ENCODE measurements at regions not wholly inside any gene's neighbourhood (a gene's known extent, or its start where the extent isn't known, plus 50 kb on each side); places are given as distances from the start of the nearest gene placed in this dataset.
"Not testable (repeated sequence)": the region's sequence is repeated elsewhere in the genome, so short reads cannot be mapped to it uniquely, and the experiment has no call there.

DNA sequence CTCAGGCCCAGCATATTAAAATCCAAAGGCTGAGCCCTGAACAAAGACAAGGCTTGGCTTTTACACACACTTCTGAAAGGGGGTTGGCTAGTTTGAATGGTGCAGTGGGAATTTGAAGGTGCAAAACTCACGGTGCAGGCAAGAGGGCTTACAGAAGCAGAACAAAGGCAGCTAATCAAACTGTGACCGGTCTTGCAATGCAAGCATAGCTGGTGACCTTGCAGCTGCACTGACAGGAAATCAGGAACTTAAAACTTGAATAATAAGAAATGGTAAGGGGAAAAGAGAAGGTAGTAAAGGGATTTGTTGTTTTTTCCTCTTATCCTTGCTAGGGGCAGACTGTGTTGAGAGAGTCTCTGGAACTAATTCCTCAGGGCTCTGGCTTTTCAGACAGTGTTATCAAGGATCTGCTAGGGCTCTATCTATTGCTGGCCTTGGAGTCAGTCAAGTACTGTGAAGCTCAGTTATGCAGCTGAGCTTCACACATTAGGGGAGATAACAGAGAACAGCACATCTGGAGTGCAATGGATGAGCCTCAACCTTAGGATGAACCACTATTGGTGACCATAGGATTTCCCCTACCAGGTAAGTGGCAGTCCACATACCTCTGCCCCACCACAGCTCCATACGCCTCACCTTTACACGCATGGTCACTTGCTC, 97.6 kb downstream of the PPIAL4G start:
- DNase-seq, result no peak

- no peak for DNase-seq
These were observed 99.1 kb downstream of the PPIAL4G start for GRCh38 chr1:148383966-148384365.

DNA sequence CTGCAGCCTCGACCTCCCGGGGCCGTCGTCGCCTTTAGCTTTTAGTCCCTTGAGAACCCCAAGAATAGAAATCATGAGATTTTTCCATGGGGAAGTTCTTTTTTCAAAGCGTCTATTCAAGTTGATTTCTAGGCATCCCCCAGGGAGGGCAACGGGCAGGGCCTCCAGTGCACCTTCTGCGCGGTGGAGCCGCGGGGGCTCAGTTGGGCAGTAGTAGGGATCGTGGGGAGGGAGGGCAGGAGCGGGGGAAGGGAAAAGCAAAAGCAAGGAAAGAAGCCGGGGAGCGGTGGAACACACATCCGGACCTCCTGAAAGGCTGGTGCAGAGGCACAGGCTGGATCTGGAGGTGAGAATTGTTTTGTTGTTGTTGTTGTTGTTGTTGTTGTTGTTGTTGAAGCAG, 103.4 kb downstream of the PPIAL4G start:
- no peak for DNase-seq

DNA sequence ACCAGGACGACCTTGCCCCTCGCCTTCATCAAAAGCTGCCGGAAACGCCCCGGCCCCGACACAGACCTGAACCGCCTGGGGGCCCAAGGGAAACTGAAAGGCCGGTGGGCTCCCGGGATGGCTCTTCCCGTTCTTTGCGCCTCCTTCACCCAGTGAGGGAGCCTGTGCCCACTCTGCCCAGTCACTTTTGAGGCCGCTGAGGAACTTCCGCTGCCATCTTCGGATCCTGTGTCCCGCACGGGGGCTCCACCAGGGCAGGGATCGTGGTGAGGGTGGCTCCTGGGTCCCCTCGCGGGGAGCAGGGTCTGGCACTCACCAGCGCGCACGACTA, 104.0 kb downstream of the PPIAL4G start:
- DNase-seq, result no peak

DNA sequence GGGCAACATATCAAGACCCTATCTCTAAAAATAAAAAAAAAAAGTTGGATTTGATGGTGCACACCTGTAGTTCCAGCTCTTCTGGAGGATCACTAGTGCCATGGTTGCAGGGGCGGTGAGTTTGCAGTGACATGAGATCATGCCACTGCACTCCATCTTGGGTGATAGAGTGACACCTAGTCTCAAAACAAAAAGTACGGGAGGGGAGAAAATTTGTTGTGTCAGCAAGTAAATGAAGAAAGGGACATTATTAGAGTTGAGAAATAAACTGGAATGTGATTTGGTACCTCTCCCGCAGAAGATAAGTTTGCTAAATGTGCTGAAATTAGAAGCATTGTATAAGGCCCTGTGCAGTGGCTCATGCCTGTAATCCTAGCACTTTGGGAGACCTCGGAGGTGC, 105.1 kb downstream of the PPIAL4G start:
- DNase-seq, result peak; percentile 1

DNA sequence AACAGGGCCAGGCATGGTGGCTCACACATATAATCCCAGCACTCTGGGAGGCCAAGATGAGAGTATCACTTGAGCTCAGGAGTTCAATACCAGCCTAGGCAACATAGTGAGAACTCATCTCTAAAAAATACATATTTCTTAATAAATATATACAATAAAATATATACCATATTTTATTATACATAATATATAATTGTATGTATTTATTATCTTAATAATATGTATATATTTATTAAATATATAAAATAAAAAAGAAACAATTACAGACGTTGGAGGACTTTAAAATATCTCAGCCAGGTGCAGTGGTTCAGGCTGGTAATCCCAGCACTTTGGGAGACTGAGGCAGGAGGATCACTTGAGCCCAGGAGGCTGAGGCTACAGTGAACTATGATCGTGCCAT, 106.1 kb downstream of the PPIAL4G start:
- DNase-seq, result not testable (repeated sequence)

DNA sequence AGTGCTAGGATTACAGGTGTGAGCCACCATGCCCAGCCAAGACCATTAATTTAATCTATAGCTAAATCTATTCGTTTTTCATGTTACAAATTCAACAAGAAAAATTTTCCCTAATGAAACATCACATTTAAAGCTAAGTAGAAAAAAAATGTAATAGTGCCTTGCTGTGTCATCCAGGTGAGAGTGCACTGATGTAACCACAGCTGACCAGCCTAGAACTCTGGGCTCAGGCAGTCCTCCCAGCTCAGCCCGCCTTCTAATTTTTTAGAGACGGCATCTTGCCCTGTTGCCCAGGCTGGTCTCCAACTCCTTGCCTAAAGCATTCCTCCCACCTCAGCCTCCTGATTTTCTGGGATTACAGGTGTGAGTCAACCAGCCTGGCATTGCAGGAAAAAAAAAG, 109.0 kb downstream of the PPIAL4G start:
- no peak for DNase-seq

GRCh38 chr1:148373192-148373925, 109.7 kb downstream of the PPIAL4G start:
- DNase-seq, result no peak

- no peak for DNase-seq
These were observed 110.4 kb downstream of the PPIAL4G start for GRCh38 chr1:148372731-148373130.

- DNase-seq, result not testable (repeated sequence)
These were observed 110.9 kb downstream of the PPIAL4G start for GRCh38 chr1:148372051-148372726.

- peak; percentile 68 for DNase-seq
These were observed 111.5 kb downstream of the PPIAL4G start for GRCh38 chr1:148371551-148371994.

- DNase-seq, result not testable (repeated sequence)
These were observed 112.4 kb downstream of the PPIAL4G start for GRCh38 chr1:148370661-148371060.

DNA sequence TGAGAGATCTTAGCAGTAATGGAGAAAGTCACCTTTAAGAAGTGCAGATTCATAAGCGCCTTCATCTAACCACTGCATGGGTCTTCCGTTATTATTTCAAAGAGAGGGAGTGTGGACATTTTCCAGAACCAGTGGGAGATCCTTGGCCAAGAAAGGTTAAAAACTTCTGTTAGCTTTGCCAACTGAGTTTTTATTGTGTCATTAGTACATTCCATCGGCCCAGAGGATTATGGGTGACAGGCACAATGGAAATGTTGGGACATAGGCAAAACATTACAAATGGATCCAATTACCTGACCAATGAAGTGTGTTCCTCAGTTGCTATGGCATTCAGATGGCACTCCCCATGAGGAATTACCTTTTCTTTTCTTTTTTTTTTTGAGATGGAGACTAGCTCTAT, 115.5 kb downstream of the PPIAL4G start:
- no peak for DNase-seq

DNA sequence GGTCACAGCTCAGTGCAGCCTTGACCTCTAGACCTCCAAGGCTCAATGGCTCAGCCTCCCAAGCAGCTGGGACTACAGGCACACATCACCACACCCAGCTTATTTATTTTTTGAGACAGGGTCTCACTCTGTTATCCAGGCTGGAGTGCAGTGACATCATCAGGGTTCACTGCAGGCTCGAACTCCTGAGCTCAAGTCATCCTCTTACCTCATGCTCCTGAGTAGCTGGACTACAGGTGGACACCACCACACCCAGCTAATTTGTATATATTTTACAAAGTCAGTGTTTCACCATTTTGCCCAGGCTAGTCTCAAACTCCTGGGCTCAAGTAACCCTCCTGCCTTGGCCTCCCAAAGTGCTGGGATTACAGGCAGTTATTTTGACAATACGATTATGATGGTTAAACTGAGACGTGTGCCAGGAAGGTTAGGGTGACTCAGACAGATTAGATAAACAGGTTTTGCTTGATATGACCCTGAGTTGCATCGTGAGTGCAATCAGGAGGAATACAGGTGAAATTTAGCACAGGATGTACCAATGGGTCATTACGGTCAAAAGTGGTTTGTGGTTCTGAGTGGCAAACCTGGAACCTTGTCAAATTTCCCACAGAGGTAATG, 116.9 kb downstream of the PPIAL4G start:
- DNase-seq, result not testable (repeated sequence)

- DNase-seq, result not testable (repeated sequence)
These were observed 118.0 kb downstream of the PPIAL4G start for GRCh38 chr1:148365151-148365550.

- not testable (repeated sequence) for DNase-seq
These were observed 119.1 kb downstream of the PPIAL4G start for GRCh38 chr1:148363979-148364378.

GRCh38 chr1:148363439-148363810, 119.7 kb downstream of the PPIAL4G start:
- no peak for DNase-seq

GRCh38 chr1:148362626-148363438, 120.3 kb downstream of the PPIAL4G start:
- DNase-seq, result no peak

DNA sequence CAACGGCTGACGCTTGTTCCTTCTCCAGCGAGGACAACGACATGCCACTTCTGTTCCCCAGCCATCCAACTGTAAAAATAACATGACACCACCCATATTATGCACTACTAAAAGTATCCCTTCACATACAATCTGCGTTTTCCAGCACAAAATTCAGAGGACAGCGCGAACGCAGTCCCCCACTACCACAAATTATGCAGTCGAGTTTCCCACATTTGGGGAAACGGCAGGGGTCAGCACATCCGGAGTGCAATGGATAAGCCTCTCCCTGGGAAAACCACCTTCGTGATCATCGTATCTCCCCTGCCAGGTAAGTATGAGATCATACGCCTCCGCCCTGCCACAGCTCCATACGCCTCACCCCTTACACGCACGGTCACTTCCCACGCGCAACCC, 120.9 kb downstream of the PPIAL4G start:
- DNase-seq, result no peak

GRCh38 chr1:148361427-148362215, 121.5 kb downstream of the PPIAL4G start:
- peak; percentile 79 for DNase-seq

DNA sequence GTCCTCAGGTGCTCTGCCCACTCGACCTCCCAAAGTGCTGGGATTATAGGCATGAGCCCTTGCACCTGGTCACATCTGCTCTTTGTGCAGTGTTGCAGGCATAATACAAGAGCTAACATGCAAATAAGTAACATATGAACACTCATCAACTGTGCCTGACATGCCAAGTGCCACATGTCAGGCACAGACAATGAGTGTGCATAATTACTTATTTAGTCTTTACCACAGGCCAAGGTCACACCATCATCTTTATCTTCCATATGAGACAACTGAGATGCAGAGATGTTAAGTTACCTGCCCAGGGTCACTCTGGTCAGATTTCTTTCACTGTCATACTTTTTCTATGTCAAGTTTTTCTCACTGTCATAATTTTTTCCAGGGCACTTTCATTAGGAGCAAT, 126.1 kb downstream of the PPIAL4G start:
- no peak for DNase-seq

- DNase-seq, result no peak
These were observed 127.1 kb downstream of the PPIAL4G start for GRCh38 chr1:148355976-148356375.
